K562 (cell line): ENCODE measurements at regions not wholly inside any gene's neighbourhood (a gene's known extent, or its start where the extent isn't known, plus 50 kb on each side); places are given as distances from the start of the nearest gene placed in this dataset.

ENCODE experiments used
- ATAC-seq: fragments of 200-7000 bp; cut with Tn5 transposase; 3 replicates; pipeline ENCODE4 v1.9.1; 2020; ENCODE audit warnings: moderate library complexity
- BruUV-seq: library from RNA; stranded (reverse); fragments of 400-500 nt; replicated peaks from 2 replicates; lab custom pipeline; 2021; lab: Mats Ljungman, UMichigan
- CTCF ChIA-PET: fragments of 300-600 bp; formaldehyde crosslinking; extraction: SDS; loops from one replicate; lab custom pipeline; 2021; ENCODE audit warnings: low intra/inter-chr PET ratio; lab: Yijun Ruan, JAX
- POLR2A ChIA-PET: fragments of 300-600, 350-650 bp; sonication (Branson Sonifier 250); formaldehyde crosslinking; extraction: SDS; loops from one replicate; lab custom pipeline; 2021; ENCODE audit warnings: antibody characterized with exemption, inconsistent platforms; lab: Yijun Ruan, JAX
- DNase-seq, 4 experiments: peaks; one replicate each; pipeline versions ENCODE4 v3.0.0 to v3.0.0-alpha.2; 2011 to 2018; ENCODE audit warnings: low spot score in 3 of 4, mixed read lengths in 3 of 4; ENCODE audit errors: extremely low read depth in 1 of 4
- FAIRE-seq: peaks from 2 replicates; lab custom pipeline; 2011; peaks lifted over from hg19 to GRCh38; lab: Jason Lieb, UNC
- H2AFZ ChIP-seq: 2 replicates; pipeline ENCODE4 v1.6.0; 2011; ENCODE audit warnings: low read depth, low read length, control low read depth, inconsistent platforms
- H3K27ac ChIP-seq: fragments of 200-600 bp; 3 replicates; pipeline ENCODE4 v1.8.0; 2011; ENCODE audit warnings: low read depth, mild to moderate bottlenecking, control low read depth, inconsistent platforms, low read length, moderate library complexity, mixed read lengths; ENCODE audit errors: extremely low read depth
- H3K27me3 ChIP-seq, 2 experiments: fragments of 300-600 bp in 1 of 2; 2 replicates in 1 of 2; 3 replicates in 1 of 2; pipeline versions ENCODE4 v1.6.0 to v1.8.0; 2011; ENCODE audit warnings: inconsistent platforms in 2 of 2, low read length in 2 of 2, mild to moderate bottlenecking in 1 of 2, mixed read lengths in 1 of 2, moderate library complexity in 1 of 2; ENCODE audit not compliant: control insufficient read depth in 2 of 2, insufficient read depth in 2 of 2
- H3K36me3 ChIP-seq: fragments of 300-600 bp; 3 replicates; pipeline ENCODE4 v1.8.0; 2011; ENCODE audit warnings: mild to moderate bottlenecking, low read length, inconsistent platforms; ENCODE audit not compliant: control insufficient read depth, insufficient read depth
- H3K4me1 ChIP-seq, 2 experiments: fragments of 200-600 bp in 1 of 2; replicated peaks in 1 of 2; 2 replicates in 1 of 2; 3 replicates in 1 of 2; pipeline versions ENCODE4 v1.5.1 to v1.8.0; 2011; ENCODE audit warnings: inconsistent platforms in 2 of 2, low read length in 2 of 2, mild to moderate bottlenecking in 1 of 2, mixed read lengths in 1 of 2, moderate library complexity in 1 of 2; ENCODE audit not compliant: control insufficient read depth in 2 of 2, insufficient read depth in 2 of 2
- H3K4me2 ChIP-seq: 2 replicates; pipeline ENCODE4 v1.6.1; 2011; ENCODE audit warnings: low read length, control low read depth, inconsistent platforms, mixed read lengths; ENCODE audit not compliant: insufficient read depth
- H3K4me3 ChIP-seq: fragments of 200-600 bp; sonication (generic), shearing (Covaris generic); 2 replicates; pipeline ENCODE4 v1.5.1; 2016; ENCODE audit warnings: control low read depth, inconsistent platforms
- H3K79me2 ChIP-seq: fragments of 200-600 bp; 3 replicates; pipeline ENCODE4 v1.8.0; 2011; ENCODE audit warnings: low read length, inconsistent platforms; ENCODE audit not compliant: control insufficient read depth, insufficient read depth
- H3K9ac ChIP-seq, 2 experiments: 2 replicates each; pipeline versions ENCODE4 v1.6.0 to v1.6.1; 2011; ENCODE audit warnings: low read depth in 2 of 2, low read length in 2 of 2, control low read depth in 1 of 2, inconsistent platforms in 1 of 2, mild to moderate bottlenecking in 1 of 2, mixed read lengths in 1 of 2; ENCODE audit not compliant: insufficient read depth in 1 of 2
- H3K9me1 ChIP-seq: one replicate; pipeline ENCODE4 v1.6.0; 2011; ENCODE audit warnings: inconsistent platforms, mild to moderate bottlenecking, low read length, moderate library complexity; ENCODE audit not compliant: control insufficient read depth, insufficient read depth
- H3K9me3 ChIP-seq: replicated peaks from 2 replicates; pipeline ENCODE4 v1.5.1; 2011; ENCODE audit warnings: low read depth, low read length, inconsistent platforms; ENCODE audit not compliant: control insufficient read depth, insufficient read depth
- H4K20me1 ChIP-seq: replicated peaks from 2 replicates; pipeline ENCODE4 v1.6.1; 2011; ENCODE audit warnings: low read length, inconsistent platforms, mixed read lengths; ENCODE audit not compliant: control insufficient read depth, insufficient read depth
- BRCA1 ChIP-seq, 2 experiments: fragments of 450-650 bp in 1 of 2; sonication (generic) in 1 of 2; formaldehyde crosslinking in 1 of 2; IDR thresholded peaks; 2 replicates each; pipeline versions ENCODE4 v1.5.0 to v1.6.1; 2017 to 2020; ENCODE audit warnings: mild to moderate bottlenecking in 1 of 2, missing genetic modification reagents in 1 of 2
- COPS2 ChIP-seq: fragments of 450-650 bp; conservative IDR thresholded peaks from 2 replicates; pipeline ENCODE4 v1.6.1; 2016; ENCODE audit warnings: mild to moderate bottlenecking, moderate library complexity
- CTBP1 ChIP-seq: fragments of 450-650 bp; IDR thresholded peaks from 2 replicates; pipeline ENCODE4 v1.6.1; 2016; ENCODE audit warnings: borderline replicate concordance
- DDX20 ChIP-seq: fragments of 450-650 bp; IDR thresholded peaks from 2 replicates; pipeline ENCODE4 v1.6.1; 2016; ENCODE audit warnings: missing genetic modification characterization, low read depth, mild to moderate bottlenecking, missing compliant biosample characterization, moderate library complexity
- FOSL1 ChIP-seq: fragments of 200-800 bp; sonication (Bioruptor generic); conservative IDR thresholded peaks from 2 replicates; pipeline ENCODE4 v1.6.1; 2016; ENCODE audit warnings: missing genetic modification characterization, missing compliant biosample characterization
- NR1H2 ChIP-seq: sonication (generic); formaldehyde crosslinking; IDR thresholded peaks from 2 replicates; pipeline ENCODE4 v1.4.0; 2020; ENCODE audit warnings: mild to moderate bottlenecking, missing genetic modification reagents
- SMAD3 ChIP-seq: fragments of 450-650 bp; formaldehyde crosslinking; conservative IDR thresholded peaks from 2 replicates; pipeline ENCODE4 v1.4.0; 2020; ENCODE audit warnings: mild to moderate bottlenecking
- ZBTB8A ChIP-seq: fragments of 450-650 bp; IDR thresholded peaks from 2 replicates; pipeline ENCODE4 v1.6.1; 2018; ENCODE audit warnings: mild to moderate bottlenecking, moderate library complexity; ENCODE audit not compliant: partially characterized antibody
- ZKSCAN3 ChIP-seq: fragments of 250-450 bp; sonication (Bioruptor Pico); IDR thresholded peaks from 2 replicates; pipeline ENCODE4 v1.4.0; 2020
- ZNF124 ChIP-seq: sonication (generic); formaldehyde crosslinking; IDR thresholded peaks from 2 replicates; pipeline ENCODE4 v1.8.1; 2022; ENCODE audit warnings: missing genetic modification reagents
- WGBS: fragments of 100-300 bp; shearing (Covaris generic); methylation state at CpG from one replicate; pipeline ENCODE4 v1.1.6; 2016; ENCODE audit warnings: low coverage, mixed read lengths; ENCODE audit not compliant: insufficient coverage; ENCODE audit errors: missing lambda C conversion rate; 5-methylcytosine and 5-hydroxymethylcytosine counted together
- in situ Hi-C: fragments of 300-500 bp; cut with MboI; formaldehyde crosslinking; loops from 4 replicates; pipeline ENCODE4 v1.15.0; 2018; ENCODE audit warnings: inconsistent platforms, mixed read lengths
- intact Hi-C: fragments of 100-400 bp; cut with micrococcal nuclease; formaldehyde crosslinking; loops from 2 replicates; pipeline ENCODE4 v1.14.2; 2022
- TF ChIP-seq, protein P1 (sequence below): fragments of 450-650 bp; IDR thresholded peaks from 2 replicates; pipeline ENCODE4 v1.7.1; 2018; ENCODE audit warnings: mild to moderate bottlenecking, low read depth; ENCODE audit not compliant: partially characterized antibody
- TF ChIP-seq, protein P2 (sequence below): fragments of 250-450 bp; sonication (Bioruptor Pico); IDR thresholded peaks from 2 replicates; pipeline ENCODE4 v1.5.0; 2022; ENCODE audit warnings: mild to moderate bottlenecking
- TF ChIP-seq, protein P3 (sequence below): fragments of 450-650 bp; IDR thresholded peaks from 2 replicates; pipeline ENCODE4 v1.6.1; 2014; ENCODE audit warnings: low read depth, mild to moderate bottlenecking, moderate library complexity, borderline replicate concordance
- TF ChIP-seq, protein P4 (sequence below): fragments of 250-450 bp; sonication (Bioruptor Pico); IDR thresholded peaks from 2 replicates; pipeline ENCODE4 v1.8.0; 2021; ENCODE audit warnings: borderline replicate concordance, mild to moderate bottlenecking, moderate library complexity; ENCODE audit not compliant: poor library complexity, severe bottlenecking
- TF ChIP-seq, protein P5 (sequence below): IDR thresholded peaks from 2 replicates; pipeline ENCODE4 v1.6.1; 2011; ENCODE audit not compliant: insufficient read length; ENCODE audit errors: extremely low read depth

DNA sequence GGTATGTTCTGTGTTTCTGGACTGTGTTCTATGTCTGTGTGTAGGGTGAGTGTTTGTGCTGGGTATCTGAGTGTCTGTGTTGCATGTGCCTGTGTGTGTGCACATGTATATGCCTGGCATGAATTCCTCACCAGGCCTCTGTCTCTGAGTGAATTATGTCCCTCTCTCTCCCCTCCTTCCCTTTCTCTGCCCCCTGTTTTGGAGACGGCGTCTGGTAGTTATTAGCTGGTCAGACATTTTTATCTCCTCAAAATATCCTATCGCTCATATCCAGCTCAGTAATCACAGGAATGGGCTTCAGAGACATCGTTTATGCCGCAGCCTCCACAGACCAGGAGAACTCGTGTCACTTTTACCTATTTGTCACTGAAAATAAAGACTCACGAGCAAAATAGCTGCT lies 483.2 kb upstream of the BRINP1 start:
- no peak for ATAC-seq
- no peak for TF ChIP-seq COPS2
- no peak for TF ChIP-seq ZBTB8A
- no peak for TF ChIP-seq CTBP1
- TF ChIP-seq ZNF124 (CRISPR knock-in tag), result no peak
- TF ChIP-seq, protein P1, sequence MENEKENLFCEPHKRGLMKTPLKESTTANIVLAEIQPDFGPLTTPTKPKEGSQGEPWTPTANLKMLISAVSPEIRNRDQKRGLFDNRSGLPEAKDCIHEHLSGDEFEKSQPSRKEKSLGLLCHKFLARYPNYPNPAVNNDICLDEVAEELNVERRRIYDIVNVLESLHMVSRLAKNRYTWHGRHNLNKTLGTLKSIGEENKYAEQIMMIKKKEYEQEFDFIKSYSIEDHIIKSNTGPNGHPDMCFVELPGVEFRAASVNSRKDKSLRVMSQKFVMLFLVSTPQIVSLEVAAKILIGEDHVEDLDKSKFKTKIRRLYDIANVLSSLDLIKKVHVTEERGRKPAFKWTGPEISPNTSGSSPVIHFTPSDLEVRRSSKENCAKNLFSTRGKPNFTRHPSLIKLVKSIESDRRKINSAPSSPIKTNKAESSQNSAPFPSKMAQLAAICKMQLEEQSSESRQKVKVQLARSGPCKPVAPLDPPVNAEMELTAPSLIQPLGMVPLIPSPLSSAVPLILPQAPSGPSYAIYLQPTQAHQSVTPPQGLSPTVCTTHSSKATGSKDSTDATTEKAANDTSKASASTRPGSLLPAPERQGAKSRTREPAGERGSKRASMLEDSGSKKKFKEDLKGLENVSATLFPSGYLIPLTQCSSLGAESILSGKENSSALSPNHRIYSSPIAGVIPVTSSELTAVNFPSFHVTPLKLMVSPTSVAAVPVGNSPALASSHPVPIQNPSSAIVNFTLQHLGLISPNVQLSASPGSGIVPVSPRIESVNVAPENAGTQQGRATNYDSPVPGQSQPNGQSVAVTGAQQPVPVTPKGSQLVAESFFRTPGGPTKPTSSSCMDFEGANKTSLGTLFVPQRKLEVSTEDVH, result no peak
- no peak for TF ChIP-seq NR1H2 (CRISPR knock-in tag)
- TF ChIP-seq, protein P2, sequence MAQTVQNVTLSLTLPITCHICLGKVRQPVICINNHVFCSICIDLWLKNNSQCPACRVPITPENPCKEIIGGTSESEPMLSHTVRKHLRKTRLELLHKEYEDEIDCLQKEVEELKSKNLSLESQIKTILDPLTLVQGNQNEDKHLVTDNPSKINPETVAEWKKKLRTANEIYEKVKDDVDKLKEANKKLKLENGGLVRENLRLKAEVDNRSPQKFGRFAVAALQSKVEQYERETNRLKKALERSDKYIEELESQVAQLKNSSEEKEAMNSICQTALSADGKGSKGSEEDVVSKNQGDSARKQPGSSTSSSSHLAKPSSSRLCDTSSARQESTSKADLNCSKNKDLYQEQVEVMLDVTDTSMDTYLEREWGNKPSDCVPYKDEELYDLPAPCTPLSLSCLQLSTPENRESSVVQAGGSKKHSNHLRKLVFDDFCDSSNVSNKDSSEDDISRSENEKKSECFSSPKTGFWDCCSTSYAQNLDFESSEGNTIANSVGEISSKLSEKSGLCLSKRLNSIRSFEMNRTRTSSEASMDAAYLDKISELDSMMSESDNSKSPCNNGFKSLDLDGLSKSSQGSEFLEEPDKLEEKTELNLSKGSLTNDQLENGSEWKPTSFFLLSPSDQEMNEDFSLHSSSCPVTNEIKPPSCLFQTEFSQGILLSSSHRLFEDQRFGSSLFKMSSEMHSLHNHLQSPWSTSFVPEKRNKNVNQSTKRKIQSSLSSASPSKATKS (CRISPR knock-in tag), result no peak
- TF ChIP-seq, protein P3, sequence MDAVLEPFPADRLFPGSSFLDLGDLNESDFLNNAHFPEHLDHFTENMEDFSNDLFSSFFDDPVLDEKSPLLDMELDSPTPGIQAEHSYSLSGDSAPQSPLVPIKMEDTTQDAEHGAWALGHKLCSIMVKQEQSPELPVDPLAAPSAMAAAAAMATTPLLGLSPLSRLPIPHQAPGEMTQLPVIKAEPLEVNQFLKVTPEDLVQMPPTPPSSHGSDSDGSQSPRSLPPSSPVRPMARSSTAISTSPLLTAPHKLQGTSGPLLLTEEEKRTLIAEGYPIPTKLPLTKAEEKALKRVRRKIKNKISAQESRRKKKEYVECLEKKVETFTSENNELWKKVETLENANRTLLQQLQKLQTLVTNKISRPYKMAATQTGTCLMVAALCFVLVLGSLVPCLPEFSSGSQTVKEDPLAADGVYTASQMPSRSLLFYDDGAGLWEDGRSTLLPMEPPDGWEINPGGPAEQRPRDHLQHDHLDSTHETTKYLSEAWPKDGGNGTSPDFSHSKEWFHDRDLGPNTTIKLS, result no peak
- TF ChIP-seq, protein P4, sequence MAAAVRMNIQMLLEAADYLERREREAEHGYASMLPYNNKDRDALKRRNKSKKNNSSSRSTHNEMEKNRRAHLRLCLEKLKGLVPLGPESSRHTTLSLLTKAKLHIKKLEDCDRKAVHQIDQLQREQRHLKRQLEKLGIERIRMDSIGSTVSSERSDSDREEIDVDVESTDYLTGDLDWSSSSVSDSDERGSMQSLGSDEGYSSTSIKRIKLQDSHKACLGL (CRISPR knock-in tag), result no peak
- TF ChIP-seq FOSL1 (tag), result no peak
- no peak for TF ChIP-seq SMAD3 (CRISPR knock-in tag)
- TF ChIP-seq DDX20 (tag), result no peak
- TF ChIP-seq BRCA1 (IDR thresholded peaks at IDR 0.05), result no peak
- no peak for TF ChIP-seq BRCA1 (CRISPR knock-in tag; IDR thresholded peaks at IDR 0.05)
- TF ChIP-seq ZKSCAN3, result no peak
- TF ChIP-seq, protein P5, sequence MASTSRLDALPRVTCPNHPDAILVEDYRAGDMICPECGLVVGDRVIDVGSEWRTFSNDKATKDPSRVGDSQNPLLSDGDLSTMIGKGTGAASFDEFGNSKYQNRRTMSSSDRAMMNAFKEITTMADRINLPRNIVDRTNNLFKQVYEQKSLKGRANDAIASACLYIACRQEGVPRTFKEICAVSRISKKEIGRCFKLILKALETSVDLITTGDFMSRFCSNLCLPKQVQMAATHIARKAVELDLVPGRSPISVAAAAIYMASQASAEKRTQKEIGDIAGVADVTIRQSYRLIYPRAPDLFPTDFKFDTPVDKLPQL, result no peak

More for the DNA sequence above, 483.2 kb upstream of the BRINP1 start:
- H3K36me3 ChIP-seq, result no peaks in the 10 kb centered on the region
- H3K27me3 ChIP-seq, result no peaks in the 10 kb centered on the region
- H3K4me3 ChIP-seq, result no peak overlapping the region
- intact Hi-C loops (no loop called here), in situ Hi-C loops (no loop called here)
- no peak overlapping the region for H3K9ac ChIP-seq
- ChIA-PET CTCF (no interaction called here), POLR2A (no interaction called here)
- no peak overlapping the region for H3K4me2 ChIP-seq
- no peak overlapping the region for H2AFZ ChIP-seq
- H4K20me1 ChIP-seq, result no peaks in the 10 kb centered on the region
- no peaks in the 10 kb centered on the region for H3K9me1 ChIP-seq
- peaks cover 3% of the 10 kb centered on the region; the same call in 1 of the 2 replicates for H3K9me3 ChIP-seq
- no peaks in the 10 kb centered on the region for H3K4me1 ChIP-seq
- BruUV-seq, result no TSS peak
- H3K79me2 ChIP-seq, result no peaks in the 10 kb centered on the region
- 0% methylated on average over 7 of the region's 7 CpGs for WGBS
- DNase-seq, result no peak
- H3K27ac ChIP-seq, result no peak overlapping the region
- FAIRE-seq, result no peak
